ENCODE measurements at regions not wholly inside any gene's neighbourhood (a gene's known extent, or its start where the extent isn't known, plus 50 kb on each side); places are given as distances from the start of the nearest gene placed in this dataset.

DNA sequence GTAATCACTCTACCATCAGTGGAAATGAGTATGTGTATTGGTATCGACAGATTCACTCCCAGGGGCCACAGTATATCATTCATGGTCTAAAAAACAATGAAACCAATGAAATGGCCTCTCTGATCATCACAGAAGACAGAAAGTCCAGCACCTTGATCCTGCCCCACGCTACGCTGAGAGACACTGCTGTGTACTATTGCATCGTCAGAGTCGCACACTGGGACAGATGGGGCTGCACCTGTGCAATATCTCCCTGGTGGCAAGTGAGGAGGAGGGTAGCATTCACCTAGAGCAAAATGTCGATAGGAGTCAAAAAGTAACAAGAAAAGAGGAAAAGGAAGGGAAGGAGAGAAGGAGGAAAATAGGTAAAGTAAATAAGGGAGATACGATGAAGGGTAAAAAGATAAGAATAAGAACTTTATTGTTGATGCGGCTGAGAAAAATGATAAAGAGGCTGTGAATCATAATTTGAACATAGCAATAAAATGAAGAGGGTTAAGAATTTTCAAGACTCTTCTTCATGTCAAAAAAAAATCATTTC, 450.5 kb upstream of the OR4E1 start:
- TF ChIP-seq SUZ12 (IDR thresholded peaks at IDR 0.05; ENCODE audit: extremely low read depth, insufficient read depth, insufficient read length) = no peak
- no peak for TF ChIP-seq ZNF274 (IDR thresholded peaks at IDR 0.05; ENCODE audit: low read depth, low read length)
- TF ChIP-seq YY1 (IDR thresholded peaks at IDR 0.05; ENCODE audit: insufficient read depth, insufficient read length) = no peak

Measured in NT2/D1 (cell line).